AG09309 (cell line): ENCODE measurements at regions not wholly inside any gene's neighbourhood (a gene's known extent, or its start where the extent isn't known, plus 50 kb on each side); places are given as distances from the start of the nearest gene placed in this dataset.

Experiments used
- DNase-seq: peaks from one replicate; pipeline ENCODE4 v3.0.0-alpha.2; 2010; ENCODE audit warnings: low read depth
- H3K4me3 ChIP-seq: 2 replicates; pipeline ENCODE4 v1.5.1; 2011; ENCODE audit warnings: mild to moderate bottlenecking, low read depth, low read length, moderate library complexity; ENCODE audit not compliant: control insufficient read depth
- TF ChIP-seq, protein P1 (sequence below): IDR thresholded peaks from 2 replicates; pipeline ENCODE4 v1.5.1; 2011; ENCODE audit warnings: mild to moderate bottlenecking, low read depth, low read length, inconsistent platforms; ENCODE audit not compliant: insufficient read depth, control insufficient read depth; ENCODE audit errors: missing control alignments

DNA sequence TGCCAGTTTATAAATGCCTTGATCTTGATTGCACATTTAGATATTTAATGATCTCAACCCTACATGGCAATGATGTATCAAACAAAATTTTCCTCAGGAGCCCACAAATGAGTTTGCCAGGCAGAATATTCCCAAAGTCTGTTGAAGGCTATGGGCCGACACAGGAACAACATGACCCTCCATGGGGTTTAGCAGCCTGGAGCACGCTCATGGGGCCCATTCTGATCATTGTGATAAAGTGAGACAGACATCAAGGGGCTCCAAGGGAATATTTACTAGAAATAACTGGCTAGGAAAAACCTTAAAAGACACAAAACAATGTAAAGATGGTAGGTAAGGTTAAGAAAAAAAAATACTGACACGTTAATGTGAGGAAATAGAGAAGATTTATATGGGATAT is 485.4 kb downstream of the PLCL1 start:
- no peak for DNase-seq
- no peak overlapping the region for H3K4me3 ChIP-seq
- TF ChIP-seq, protein P1, sequence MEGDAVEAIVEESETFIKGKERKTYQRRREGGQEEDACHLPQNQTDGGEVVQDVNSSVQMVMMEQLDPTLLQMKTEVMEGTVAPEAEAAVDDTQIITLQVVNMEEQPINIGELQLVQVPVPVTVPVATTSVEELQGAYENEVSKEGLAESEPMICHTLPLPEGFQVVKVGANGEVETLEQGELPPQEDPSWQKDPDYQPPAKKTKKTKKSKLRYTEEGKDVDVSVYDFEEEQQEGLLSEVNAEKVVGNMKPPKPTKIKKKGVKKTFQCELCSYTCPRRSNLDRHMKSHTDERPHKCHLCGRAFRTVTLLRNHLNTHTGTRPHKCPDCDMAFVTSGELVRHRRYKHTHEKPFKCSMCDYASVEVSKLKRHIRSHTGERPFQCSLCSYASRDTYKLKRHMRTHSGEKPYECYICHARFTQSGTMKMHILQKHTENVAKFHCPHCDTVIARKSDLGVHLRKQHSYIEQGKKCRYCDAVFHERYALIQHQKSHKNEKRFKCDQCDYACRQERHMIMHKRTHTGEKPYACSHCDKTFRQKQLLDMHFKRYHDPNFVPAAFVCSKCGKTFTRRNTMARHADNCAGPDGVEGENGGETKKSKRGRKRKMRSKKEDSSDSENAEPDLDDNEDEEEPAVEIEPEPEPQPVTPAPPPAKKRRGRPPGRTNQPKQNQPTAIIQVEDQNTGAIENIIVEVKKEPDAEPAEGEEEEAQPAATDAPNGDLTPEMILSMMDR: no peak

DNA sequence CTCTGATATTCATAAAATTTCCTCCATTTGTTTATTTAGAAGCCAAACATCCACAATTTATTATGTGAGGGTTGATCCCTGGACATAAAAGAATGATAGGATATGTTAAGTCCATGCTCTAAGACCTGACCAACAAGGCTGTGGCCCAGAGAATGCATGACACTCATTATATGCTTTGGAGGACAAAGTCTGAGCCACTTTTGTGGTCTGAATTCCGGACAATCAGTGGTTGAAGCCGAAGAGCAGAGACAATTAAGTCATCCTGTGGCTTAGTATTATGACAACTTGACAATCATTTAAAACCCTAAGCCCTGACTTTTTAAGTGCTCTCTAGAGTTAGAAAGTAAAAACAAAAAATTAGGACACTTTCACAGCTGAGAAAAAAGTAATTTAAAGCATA is 483.3 kb downstream of the PLCL1 start:
- DNase-seq: no peak

DNA sequence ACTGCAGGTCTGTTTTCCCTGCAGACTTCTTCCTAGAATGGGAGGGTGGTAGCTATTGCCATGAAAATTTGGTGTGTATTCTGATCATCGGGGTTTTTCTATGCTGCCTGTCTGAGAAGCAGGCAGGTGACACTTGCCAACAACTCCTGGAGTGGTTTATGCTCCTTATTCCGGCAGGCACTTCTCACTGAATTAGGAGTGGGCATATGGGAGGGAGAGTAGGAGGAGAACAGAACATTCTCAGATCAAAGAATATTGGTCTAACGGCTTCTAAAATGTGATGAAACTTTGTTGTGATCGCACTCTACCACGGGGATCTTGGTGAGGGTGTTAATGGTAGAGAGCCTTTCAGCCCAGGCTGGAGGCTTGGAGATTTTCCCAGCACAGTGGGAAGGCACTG is 480.8 kb downstream of the PLCL1 start:
- DNase-seq: no peak
- TF ChIP-seq, protein P1: no peak
- H3K4me3 ChIP-seq: no peak overlapping the region

More for the DNA sequence above, 483.3 kb downstream of the PLCL1 start:
- TF ChIP-seq, protein P1: no peak
- no peak overlapping the region for H3K4me3 ChIP-seq

DNA sequence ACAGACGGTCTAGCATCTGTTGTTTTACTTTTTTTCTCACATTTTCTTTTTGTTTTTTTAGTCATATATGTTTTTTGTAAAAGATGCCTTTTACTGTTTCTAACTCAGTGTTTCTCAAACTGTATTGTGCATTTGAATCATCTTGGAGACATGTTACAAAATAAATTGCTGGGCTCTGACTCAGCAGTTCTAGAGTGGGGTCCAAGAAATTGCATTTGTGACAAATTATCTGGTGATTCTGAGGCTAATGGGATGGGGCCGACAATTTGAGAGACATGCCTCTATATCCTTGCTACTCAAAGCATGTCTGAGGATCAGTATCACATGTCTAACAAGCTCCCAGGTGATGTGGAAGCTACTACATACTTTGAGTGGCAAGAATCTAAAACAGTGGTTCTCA is 478.8 kb downstream of the PLCL1 start:
- no peak overlapping the region for H3K4me3 ChIP-seq

DNA sequence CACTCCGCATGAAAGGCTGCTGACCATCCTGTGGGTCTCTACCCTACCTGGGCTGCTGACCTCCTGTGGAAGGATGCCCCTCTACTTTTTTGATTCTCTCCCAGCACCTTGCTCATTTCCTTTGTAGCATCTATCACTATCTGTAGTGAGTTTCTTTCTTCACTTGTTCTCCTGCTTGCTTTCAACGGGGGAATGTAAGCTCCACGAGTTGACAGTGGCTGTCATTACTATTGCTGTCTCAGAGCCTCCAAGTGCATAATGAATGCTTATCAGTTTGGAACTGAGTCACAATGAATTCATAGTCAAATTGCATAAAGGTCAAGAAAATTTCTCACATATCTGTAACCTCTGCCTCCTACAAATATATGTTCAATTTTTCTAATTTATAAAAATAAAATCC is 477.7 kb downstream of the PLCL1 start:
- TF ChIP-seq, protein P1: no peak
- no peak overlapping the region for H3K4me3 ChIP-seq
- no peak for DNase-seq

More for the DNA sequence above, 478.8 kb downstream of the PLCL1 start:
- no peak for DNase-seq
- TF ChIP-seq, protein P1: no peak

DNA sequence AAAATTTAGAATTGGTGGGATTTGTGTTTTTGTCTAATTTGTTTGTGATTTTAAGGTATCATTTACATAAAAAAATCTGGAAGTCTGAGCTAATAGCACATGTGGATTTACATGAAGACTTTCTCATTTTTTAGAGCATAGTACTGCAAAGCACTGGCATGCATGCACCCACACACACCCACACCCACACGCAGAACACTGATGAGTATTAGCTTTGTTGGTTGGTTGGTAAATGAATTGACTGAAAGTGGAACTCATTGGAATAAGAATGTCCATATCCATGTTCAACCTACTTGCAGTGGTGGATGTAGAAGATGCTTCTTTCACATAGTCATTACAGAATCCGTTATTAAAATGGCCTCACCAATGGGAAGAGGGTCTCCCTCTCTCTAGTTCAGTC is 475.8 kb downstream of the PLCL1 start:
- TF ChIP-seq, protein P1: no peak
- DNase-seq: no peak
- H3K4me3 ChIP-seq: no peak overlapping the region

DNA sequence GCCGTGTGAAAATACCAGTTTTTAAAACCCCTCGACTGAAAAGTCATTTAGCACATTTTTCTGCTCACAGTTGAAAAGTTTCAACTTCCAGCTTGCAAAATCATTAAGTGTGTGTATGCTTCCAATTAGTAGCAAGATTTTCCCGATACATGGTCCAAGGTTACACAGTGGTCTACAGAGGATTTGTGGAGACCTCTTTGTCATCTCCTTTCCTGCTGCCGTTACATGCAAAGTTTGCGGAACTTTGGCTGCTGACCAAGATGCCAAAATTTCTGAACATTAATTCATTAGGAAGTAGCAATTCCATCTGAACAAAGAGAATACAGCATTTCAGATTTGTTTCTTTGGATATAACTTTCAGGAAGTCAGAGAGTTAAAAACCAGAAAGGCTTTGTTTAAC is 474.6 kb downstream of the PLCL1 start:
- TF ChIP-seq, protein P1: no peak
- no peak overlapping the region for H3K4me3 ChIP-seq
- DNase-seq: no peak
